GM23338 (cell line): ENCODE measurements at regions not wholly inside any gene's neighbourhood (a gene's known extent, or its start where the extent isn't known, plus 50 kb on each side); places are given as distances from the start of the nearest gene placed in this dataset.

Source experiments
- ATAC-seq: fragments of 200-7000 bp; cut with Tn5 transposase; 3 replicates; pipeline ENCODE4 v1.9.1; 2020
- DNase-seq: peaks from one replicate; pipeline ENCODE4 v3.0.0-alpha.2; 2015; ENCODE audit warnings: low spot score
- H2AFZ ChIP-seq: fragments of 200-600 bp; sonication (generic); 2 replicates; pipeline ENCODE4 v1.8.0; 2016; ENCODE audit warnings: antibody characterized with exemption, mild to moderate bottlenecking, moderate library complexity
- H3F3A ChIP-seq: fragments of 200-600 bp; sonication (generic); replicated peaks from 2 replicates; pipeline ENCODE4 v1.8.0; 2017; ENCODE audit warnings: antibody characterized with exemption, mixed run types, low read depth
- H3K27ac ChIP-seq: fragments of 200-600 bp; sonication (generic); 2 replicates; pipeline ENCODE4 v1.6.1; 2016; ENCODE audit warnings: low read depth
- H3K27me3 ChIP-seq: fragments of 200-600 bp; sonication (generic); 2 replicates; pipeline ENCODE4 v1.8.0; 2016; ENCODE audit warnings: mild to moderate bottlenecking, mixed run types, moderate library complexity; ENCODE audit not compliant: insufficient read depth
- H3K36me3 ChIP-seq: fragments of 200-600 bp; sonication (generic); 2 replicates; pipeline ENCODE4 v1.8.0; 2016; ENCODE audit warnings: mild to moderate bottlenecking; ENCODE audit not compliant: insufficient read depth
- H3K4me1 ChIP-seq: fragments of 200-600 bp; sonication (generic); 2 replicates; pipeline ENCODE4 v1.8.0; 2016; ENCODE audit warnings: mild to moderate bottlenecking, moderate library complexity; ENCODE audit not compliant: insufficient read depth
- H3K4me2 ChIP-seq: fragments of 200-600 bp; sonication (generic); 2 replicates; pipeline ENCODE4 v1.7.1; 2017; ENCODE audit warnings: mixed run types
- H3K4me3 ChIP-seq: fragments of 200-600 bp; sonication (generic); 2 replicates; pipeline ENCODE4 v1.6.1; 2016; ENCODE audit warnings: mixed run types
- H3K79me2 ChIP-seq: fragments of 200-600 bp; sonication (generic); replicated peaks from 2 replicates; pipeline ENCODE4 v1.8.0; 2017; ENCODE audit warnings: mild to moderate bottlenecking; ENCODE audit not compliant: insufficient read depth
- H3K9me2 ChIP-seq: fragments of 200-600 bp; sonication (generic); 2 replicates; pipeline ENCODE4 v1.8.0; 2017; ENCODE audit not compliant: insufficient read depth
- H4K20me1 ChIP-seq: fragments of 200-600 bp; sonication (generic); replicated peaks from 2 replicates; pipeline ENCODE4 v1.8.0; 2017; ENCODE audit warnings: mild to moderate bottlenecking; ENCODE audit not compliant: insufficient read depth
- H3K27ac Mint-ChIP-seq: 2 replicates; pipeline ENCODE4 v1.8.0; 2020; ENCODE audit warnings: inconsistent platforms, mild to moderate bottlenecking, moderate library complexity, mixed read lengths
- H3K27me3 Mint-ChIP-seq: 3 replicates; pipeline ENCODE4 v1.8.0; 2022; ENCODE audit warnings: low read depth, mild to moderate bottlenecking, moderate library complexity, mixed read lengths, inconsistent platforms; ENCODE audit not compliant: insufficient read depth, poor library complexity
- H3K36me3 Mint-ChIP-seq: 3 replicates; pipeline ENCODE4 v1.8.0; 2021; ENCODE audit warnings: low read depth, mild to moderate bottlenecking, inconsistent platforms, moderate library complexity, mixed read lengths
- H3K4me1 Mint-ChIP-seq: 3 replicates; pipeline ENCODE4 v1.8.0; 2020; ENCODE audit warnings: mild to moderate bottlenecking, inconsistent platforms, mixed read lengths
- H3K4me3 Mint-ChIP-seq: 3 replicates; pipeline ENCODE4 v1.8.0; 2021; ENCODE audit warnings: moderate library complexity, mild to moderate bottlenecking, inconsistent platforms, mixed read lengths
- H3K9me3 Mint-ChIP-seq: 3 replicates; pipeline ENCODE4 v1.8.0; 2020; ENCODE audit warnings: moderate library complexity, mild to moderate bottlenecking, inconsistent platforms, mixed read lengths
- CREB1 ChIP-seq: fragments of 250-450 bp; sonication (Bioruptor Pico); IDR thresholded peaks from 2 replicates; pipeline ENCODE4 v1.5.0; 2020; ENCODE audit warnings: low read depth, mild to moderate bottlenecking, moderate library complexity
- EZH2 ChIP-seq: fragments of 200-600 bp; sonication (generic); IDR thresholded peaks from one replicate; pipeline ENCODE4 v1.8.0; 2017; ENCODE audit warnings: antibody characterized with exemption, mild to moderate bottlenecking, low read depth; ENCODE audit not compliant: unreplicated experiment
- EZH2phosphoT487 ChIP-seq: fragments of 200-600 bp; sonication (generic); IDR thresholded peaks from one replicate; pipeline ENCODE4 v1.8.1; 2018; ENCODE audit warnings: antibody characterized with exemption; ENCODE audit not compliant: unreplicated experiment
- JUNB ChIP-seq: IDR thresholded peaks from one replicate; pipeline ENCODE4 v1.6.1; 2016; ENCODE audit warnings: antibody characterized with exemption; ENCODE audit not compliant: unreplicated experiment
- NANOG ChIP-seq: IDR thresholded peaks from 2 replicates; pipeline ENCODE4 v1.6.1; 2016; ENCODE audit warnings: antibody characterized with exemption, borderline replicate concordance
- POLR2AphosphoS5 ChIP-seq: IDR thresholded peaks from 2 replicates; pipeline ENCODE4 v1.6.1; 2016; ENCODE audit warnings: antibody characterized with exemption, low read depth
- STAT1 ChIP-seq: IDR thresholded peaks from one replicate; pipeline ENCODE4 v1.6.1; 2016; ENCODE audit warnings: antibody characterized with exemption; ENCODE audit not compliant: unreplicated experiment
- ZNF114 ChIP-seq: fragments of 250-450 bp; sonication (Bioruptor Pico); IDR thresholded peaks from 2 replicates; pipeline ENCODE4 v1.5.0; 2020; ENCODE audit warnings: mild to moderate bottlenecking, moderate library complexity
- ZNF331 ChIP-seq: fragments of 250-450 bp; sonication (Bioruptor Pico); IDR thresholded peaks from 2 replicates; pipeline ENCODE4 v1.5.0; 2020; ENCODE audit warnings: low read depth, mild to moderate bottlenecking, moderate library complexity
- TF ChIP-seq, protein P1 (sequence below), 2 experiments: fragments of 200-600 bp in 1 of 2; sonication (generic) in 1 of 2; conservative IDR thresholded peaks; 2 replicates each; pipeline versions ENCODE4 v1.5.1 to v1.6.1; 2016 to 2017; ENCODE audit warnings: antibody characterized with exemption in 2 of 2, low read depth in 2 of 2, mild to moderate bottlenecking in 2 of 2, moderate library complexity in 1 of 2
- TF ChIP-seq, protein P2 (sequence below): IDR thresholded peaks from one replicate; pipeline ENCODE4 v1.6.1; 2018; ENCODE audit warnings: antibody characterized with exemption; ENCODE audit not compliant: unreplicated experiment
- TF ChIP-seq, protein P3 (sequence below): IDR thresholded peaks from 2 replicates; pipeline ENCODE4 v1.6.1; 2016; ENCODE audit warnings: antibody characterized with exemption
- TF ChIP-seq, protein P4 (sequence below): fragments of 250-450 bp; sonication (Bioruptor Pico); IDR thresholded peaks from 2 replicates; pipeline ENCODE4 v1.5.0; 2020; ENCODE audit warnings: mild to moderate bottlenecking, moderate library complexity

DNA sequence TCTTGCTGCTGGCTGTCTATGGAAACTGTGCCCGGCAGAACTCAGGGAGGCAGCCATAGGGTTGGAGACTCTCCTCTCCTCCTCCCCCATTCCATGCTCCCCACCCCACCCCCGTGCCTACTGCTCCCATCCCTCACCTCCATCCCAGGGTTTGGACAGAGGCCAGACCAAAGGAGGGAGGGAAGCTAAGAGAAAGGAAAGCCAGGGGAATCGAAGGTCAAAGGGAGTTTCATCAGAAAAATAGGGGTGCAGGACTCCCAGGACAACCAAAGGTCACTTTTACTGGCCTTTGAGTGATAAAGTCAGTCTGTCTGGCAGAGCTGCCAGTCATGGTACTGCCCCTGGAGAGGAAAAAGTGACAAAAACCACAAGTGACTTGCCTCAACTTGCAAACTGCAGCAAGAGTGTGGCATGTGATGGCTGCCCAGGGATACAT, 187.3 kb upstream of the CTAGE1 start:
- H3K27ac Mint-ChIP-seq: no peak overlapping the region
- DNase-seq (no peak), ATAC-seq (no peak)
- no peak overlapping the region for H3K4me2 ChIP-seq
- no peaks in the 10 kb centered on the region for H4K20me1 ChIP-seq
- H3K4me1 Mint-ChIP-seq: peaks cover 10% of the 10 kb centered on the region; the same call in 2 of the 3 replicates
- TF ChIP-seq CREB1: no peak
- no peak for TF ChIP-seq NANOG
- TF ChIP-seq STAT1: no peak
- TF ChIP-seq ZNF114 (CRISPR knock-in tag): no peak
- TF ChIP-seq, protein P1, sequence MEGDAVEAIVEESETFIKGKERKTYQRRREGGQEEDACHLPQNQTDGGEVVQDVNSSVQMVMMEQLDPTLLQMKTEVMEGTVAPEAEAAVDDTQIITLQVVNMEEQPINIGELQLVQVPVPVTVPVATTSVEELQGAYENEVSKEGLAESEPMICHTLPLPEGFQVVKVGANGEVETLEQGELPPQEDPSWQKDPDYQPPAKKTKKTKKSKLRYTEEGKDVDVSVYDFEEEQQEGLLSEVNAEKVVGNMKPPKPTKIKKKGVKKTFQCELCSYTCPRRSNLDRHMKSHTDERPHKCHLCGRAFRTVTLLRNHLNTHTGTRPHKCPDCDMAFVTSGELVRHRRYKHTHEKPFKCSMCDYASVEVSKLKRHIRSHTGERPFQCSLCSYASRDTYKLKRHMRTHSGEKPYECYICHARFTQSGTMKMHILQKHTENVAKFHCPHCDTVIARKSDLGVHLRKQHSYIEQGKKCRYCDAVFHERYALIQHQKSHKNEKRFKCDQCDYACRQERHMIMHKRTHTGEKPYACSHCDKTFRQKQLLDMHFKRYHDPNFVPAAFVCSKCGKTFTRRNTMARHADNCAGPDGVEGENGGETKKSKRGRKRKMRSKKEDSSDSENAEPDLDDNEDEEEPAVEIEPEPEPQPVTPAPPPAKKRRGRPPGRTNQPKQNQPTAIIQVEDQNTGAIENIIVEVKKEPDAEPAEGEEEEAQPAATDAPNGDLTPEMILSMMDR (conservative IDR thresholded peaks at IDR 0.05; ENCODE audit: low read depth in 2 of 2): no peak
- TF ChIP-seq POLR2AphosphoS5: no peak
- no peak for TF ChIP-seq ZNF331 (CRISPR knock-in tag)
- TF ChIP-seq EZH2phosphoT487: no peak
- TF ChIP-seq EZH2: no peak
- TF ChIP-seq, protein P2, sequence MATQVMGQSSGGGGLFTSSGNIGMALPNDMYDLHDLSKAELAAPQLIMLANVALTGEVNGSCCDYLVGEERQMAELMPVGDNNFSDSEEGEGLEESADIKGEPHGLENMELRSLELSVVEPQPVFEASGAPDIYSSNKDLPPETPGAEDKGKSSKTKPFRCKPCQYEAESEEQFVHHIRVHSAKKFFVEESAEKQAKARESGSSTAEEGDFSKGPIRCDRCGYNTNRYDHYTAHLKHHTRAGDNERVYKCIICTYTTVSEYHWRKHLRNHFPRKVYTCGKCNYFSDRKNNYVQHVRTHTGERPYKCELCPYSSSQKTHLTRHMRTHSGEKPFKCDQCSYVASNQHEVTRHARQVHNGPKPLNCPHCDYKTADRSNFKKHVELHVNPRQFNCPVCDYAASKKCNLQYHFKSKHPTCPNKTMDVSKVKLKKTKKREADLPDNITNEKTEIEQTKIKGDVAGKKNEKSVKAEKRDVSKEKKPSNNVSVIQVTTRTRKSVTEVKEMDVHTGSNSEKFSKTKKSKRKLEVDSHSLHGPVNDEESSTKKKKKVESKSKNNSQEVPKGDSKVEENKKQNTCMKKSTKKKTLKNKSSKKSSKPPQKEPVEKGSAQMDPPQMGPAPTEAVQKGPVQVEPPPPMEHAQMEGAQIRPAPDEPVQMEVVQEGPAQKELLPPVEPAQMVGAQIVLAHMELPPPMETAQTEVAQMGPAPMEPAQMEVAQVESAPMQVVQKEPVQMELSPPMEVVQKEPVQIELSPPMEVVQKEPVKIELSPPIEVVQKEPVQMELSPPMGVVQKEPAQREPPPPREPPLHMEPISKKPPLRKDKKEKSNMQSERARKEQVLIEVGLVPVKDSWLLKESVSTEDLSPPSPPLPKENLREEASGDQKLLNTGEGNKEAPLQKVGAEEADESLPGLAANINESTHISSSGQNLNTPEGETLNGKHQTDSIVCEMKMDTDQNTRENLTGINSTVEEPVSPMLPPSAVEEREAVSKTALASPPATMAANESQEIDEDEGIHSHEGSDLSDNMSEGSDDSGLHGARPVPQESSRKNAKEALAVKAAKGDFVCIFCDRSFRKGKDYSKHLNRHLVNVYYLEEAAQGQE: no peak
- TF ChIP-seq JUNB: no peak
- TF ChIP-seq, protein P3, sequence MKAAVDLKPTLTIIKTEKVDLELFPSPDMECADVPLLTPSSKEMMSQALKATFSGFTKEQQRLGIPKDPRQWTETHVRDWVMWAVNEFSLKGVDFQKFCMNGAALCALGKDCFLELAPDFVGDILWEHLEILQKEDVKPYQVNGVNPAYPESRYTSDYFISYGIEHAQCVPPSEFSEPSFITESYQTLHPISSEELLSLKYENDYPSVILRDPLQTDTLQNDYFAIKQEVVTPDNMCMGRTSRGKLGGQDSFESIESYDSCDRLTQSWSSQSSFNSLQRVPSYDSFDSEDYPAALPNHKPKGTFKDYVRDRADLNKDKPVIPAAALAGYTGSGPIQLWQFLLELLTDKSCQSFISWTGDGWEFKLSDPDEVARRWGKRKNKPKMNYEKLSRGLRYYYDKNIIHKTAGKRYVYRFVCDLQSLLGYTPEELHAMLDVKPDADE: no peak
- TF ChIP-seq, protein P4, sequence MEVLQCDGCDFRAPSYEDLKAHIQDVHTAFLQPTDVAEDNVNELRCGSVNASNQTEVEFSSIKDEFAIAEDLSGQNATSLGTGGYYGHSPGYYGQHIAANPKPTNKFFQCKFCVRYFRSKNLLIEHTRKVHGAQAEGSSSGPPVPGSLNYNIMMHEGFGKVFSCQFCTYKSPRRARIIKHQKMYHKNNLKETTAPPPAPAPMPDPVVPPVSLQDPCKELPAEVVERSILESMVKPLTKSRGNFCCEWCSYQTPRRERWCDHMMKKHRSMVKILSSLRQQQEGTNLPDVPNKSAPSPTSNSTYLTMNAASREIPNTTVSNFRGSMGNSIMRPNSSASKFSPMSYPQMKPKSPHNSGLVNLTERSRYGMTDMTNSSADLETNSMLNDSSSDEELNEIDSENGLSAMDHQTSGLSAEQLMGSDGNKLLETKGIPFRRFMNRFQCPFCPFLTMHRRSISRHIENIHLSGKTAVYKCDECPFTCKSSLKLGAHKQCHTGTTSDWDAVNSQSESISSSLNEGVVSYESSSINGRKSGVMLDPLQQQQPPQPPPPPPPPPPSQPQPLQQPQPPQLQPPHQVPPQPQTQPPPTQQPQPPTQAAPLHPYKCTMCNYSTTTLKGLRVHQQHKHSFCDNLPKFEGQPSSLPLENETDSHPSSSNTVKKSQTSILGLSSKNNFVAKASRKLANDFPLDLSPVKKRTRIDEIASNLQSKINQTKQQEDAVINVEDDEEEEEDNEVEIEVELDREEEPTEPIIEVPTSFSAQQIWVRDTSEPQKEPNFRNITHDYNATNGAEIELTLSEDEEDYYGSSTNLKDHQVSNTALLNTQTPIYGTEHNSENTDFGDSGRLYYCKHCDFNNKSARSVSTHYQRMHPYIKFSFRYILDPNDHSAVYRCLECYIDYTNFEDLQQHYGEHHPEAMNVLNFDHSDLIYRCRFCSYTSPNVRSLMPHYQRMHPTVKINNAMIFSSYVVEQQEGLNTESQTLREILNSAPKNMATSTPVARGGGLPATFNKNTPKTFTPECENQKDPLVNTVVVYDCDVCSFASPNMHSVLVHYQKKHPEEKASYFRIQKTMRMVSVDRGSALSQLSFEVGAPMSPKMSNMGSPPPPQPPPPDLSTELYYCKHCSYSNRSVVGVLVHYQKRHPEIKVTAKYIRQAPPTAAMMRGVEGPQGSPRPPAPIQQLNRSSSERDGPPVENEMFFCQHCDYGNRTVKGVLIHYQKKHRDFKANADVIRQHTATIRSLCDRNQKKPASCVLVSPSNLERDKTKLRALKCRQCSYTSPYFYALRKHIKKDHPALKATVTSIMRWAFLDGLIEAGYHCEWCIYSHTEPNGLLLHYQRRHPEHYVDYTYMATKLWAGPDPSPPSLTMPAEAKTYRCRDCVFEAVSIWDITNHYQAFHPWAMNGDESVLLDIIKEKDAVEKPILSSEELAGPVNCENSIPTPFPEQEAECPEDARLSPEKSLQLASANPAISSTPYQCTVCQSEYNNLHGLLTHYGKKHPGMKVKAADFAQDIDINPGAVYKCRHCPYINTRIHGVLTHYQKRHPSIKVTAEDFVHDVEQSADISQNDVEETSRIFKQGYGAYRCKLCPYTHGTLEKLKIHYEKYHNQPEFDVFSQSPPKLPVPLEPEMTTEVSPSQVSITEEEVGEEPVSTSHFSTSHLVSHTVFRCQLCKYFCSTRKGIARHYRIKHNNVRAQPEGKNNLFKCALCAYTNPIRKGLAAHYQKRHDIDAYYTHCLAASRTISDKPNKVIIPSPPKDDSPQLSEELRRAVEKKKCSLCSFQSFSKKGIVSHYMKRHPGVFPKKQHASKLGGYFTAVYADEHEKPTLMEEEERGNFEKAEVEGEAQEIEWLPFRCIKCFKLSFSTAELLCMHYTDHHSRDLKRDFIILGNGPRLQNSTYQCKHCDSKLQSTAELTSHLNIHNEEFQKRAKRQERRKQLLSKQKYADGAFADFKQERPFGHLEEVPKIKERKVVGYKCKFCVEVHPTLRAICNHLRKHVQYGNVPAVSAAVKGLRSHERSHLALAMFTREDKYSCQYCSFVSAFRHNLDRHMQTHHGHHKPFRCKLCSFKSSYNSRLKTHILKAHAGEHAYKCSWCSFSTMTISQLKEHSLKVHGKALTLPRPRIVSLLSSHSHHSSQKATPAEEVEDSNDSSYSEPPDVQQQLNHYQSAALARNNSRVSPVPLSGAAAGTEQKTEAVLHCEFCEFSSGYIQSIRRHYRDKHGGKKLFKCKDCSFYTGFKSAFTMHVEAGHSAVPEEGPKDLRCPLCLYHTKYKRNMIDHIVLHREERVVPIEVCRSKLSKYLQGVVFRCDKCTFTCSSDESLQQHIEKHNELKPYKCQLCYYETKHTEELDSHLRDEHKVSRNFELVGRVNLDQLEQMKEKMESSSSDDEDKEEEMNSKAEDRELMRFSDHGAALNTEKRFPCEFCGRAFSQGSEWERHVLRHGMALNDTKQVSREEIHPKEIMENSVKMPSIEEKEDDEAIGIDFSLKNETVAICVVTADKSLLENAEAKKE (CRISPR knock-in tag): no peak
- no peak overlapping the region for H3K4me3 Mint-ChIP-seq
- H2AFZ ChIP-seq: no peak overlapping the region
- peaks cover 6% of the 10 kb centered on the region for H3K27me3 Mint-ChIP-seq
- no peaks in the 10 kb centered on the region for H3K36me3 ChIP-seq
- H3K27ac ChIP-seq: no peak overlapping the region
- H3K9me2 ChIP-seq: 0 out of 2 replicates have a peak, but pooled peaks cover 3% of the 10 kb centered on the region
- no peaks in the 10 kb centered on the region for H3K36me3 Mint-ChIP-seq
- H3K27me3 ChIP-seq: no peaks in the 10 kb centered on the region
- no peaks in the 10 kb centered on the region for H3F3A ChIP-seq
- no peaks in the 10 kb centered on the region for H3K9me3 Mint-ChIP-seq
- H3K79me2 ChIP-seq: no peaks in the 10 kb centered on the region
- H3K4me1 ChIP-seq: no peaks in the 10 kb centered on the region
- H3K4me3 ChIP-seq: no peak overlapping the region
